ENCODE measurements at regions not wholly inside any gene's neighbourhood (a gene's known extent, or its start where the extent isn't known, plus 50 kb on each side); places are given as distances from the start of the nearest gene placed in this dataset.

DNA sequence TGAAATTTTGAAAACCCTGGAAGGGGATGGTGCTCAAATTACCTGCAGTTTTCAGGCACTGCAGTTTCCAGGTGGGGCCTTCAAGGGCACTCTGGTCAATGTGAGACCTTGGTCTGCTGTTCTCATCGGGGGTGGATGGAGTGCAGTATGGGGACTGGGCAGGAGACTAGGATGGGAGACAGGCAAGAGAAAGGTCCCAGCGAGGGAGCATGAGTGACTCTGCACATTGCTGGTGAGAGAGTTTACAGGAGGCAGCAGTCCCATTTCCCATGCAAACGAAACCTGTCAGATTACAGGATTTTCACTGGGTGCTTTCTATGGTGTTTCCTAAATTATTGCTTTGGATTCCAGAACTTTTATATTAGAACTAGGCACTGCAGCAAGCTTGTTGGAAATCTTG lies 73.5 kb upstream of the DTNBP1 start:
- no peak overlapping the region for H3K4me3 ChIP-seq
- no peak for TF ChIP-seq CTCF (IDR thresholded peaks at IDR 0.05; ENCODE audit: borderline replicate concordance)
- H3K27ac ChIP-seq (replicated peaks) = no peak overlapping the region
- no peak for DNase-seq
- intact Hi-C loops (cut with micrococcal nuclease) = no loop called here
- H3K4me1 ChIP-seq = peaks cover 10% of the 10 kb centered on the region
- no peaks in the 10 kb centered on the region for H3K36me3 ChIP-seq
- H3K27me3 ChIP-seq (ENCODE audit: low read depth) = no peaks in the 10 kb centered on the region
- no peaks in the 10 kb centered on the region for H3K9me3 ChIP-seq (replicated peaks)

GRCh38 chr6:15735567-15736265 lies 72.9 kb upstream of the DTNBP1 start:
- H3K36me3 ChIP-seq = no peaks in the 10 kb centered on the region
- no peaks in the 10 kb centered on the region for H3K9me3 ChIP-seq (replicated peaks)
- H3K27me3 ChIP-seq (ENCODE audit: low read depth) = no peaks in the 10 kb centered on the region
- no peak for TF ChIP-seq CTCF (IDR thresholded peaks at IDR 0.05; ENCODE audit: borderline replicate concordance)
- intact Hi-C loops (cut with micrococcal nuclease) = no loop called here
- H3K4me3 ChIP-seq = no peak overlapping the region
- no peak overlapping the region for H3K27ac ChIP-seq (replicated peaks)
- peaks cover 10% of the 10 kb centered on the region for H3K4me1 ChIP-seq
- DNase-seq = no peak

GRCh38 chr6:15734118-15734897 lies 71.5 kb upstream of the DTNBP1 start:
- no peak overlapping the region for H3K4me3 ChIP-seq
- intact Hi-C loops (cut with micrococcal nuclease) = no loop called here
- H3K9me3 ChIP-seq (replicated peaks) = no peaks in the 10 kb centered on the region
- no peak overlapping the region for H3K27ac ChIP-seq (replicated peaks)
- no peak for TF ChIP-seq CTCF (IDR thresholded peaks at IDR 0.05; ENCODE audit: borderline replicate concordance)
- H3K36me3 ChIP-seq = no peaks in the 10 kb centered on the region
- peaks cover 10% of the 10 kb centered on the region for H3K4me1 ChIP-seq
- no peak for DNase-seq
- no peaks in the 10 kb centered on the region for H3K27me3 ChIP-seq (ENCODE audit: low read depth)

- intact Hi-C loops (cut with micrococcal nuclease) = no loop called here
- H3K36me3 ChIP-seq = no peaks in the 10 kb centered on the region
- H3K27me3 ChIP-seq (ENCODE audit: low read depth) = no peaks in the 10 kb centered on the region
- H3K9me3 ChIP-seq (replicated peaks) = no peaks in the 10 kb centered on the region
- TF ChIP-seq CTCF (IDR thresholded peaks at IDR 0.05; ENCODE audit: borderline replicate concordance) = no peak
- no peak overlapping the region for H3K4me3 ChIP-seq
- DNase-seq = no peak
- no peak overlapping the region for H3K27ac ChIP-seq (replicated peaks)
- peaks cover 8% of the 10 kb centered on the region for H3K4me1 ChIP-seq
These were observed 68.1 kb upstream of the DTNBP1 start for GRCh38 chr6:15730922-15731321.

DNA sequence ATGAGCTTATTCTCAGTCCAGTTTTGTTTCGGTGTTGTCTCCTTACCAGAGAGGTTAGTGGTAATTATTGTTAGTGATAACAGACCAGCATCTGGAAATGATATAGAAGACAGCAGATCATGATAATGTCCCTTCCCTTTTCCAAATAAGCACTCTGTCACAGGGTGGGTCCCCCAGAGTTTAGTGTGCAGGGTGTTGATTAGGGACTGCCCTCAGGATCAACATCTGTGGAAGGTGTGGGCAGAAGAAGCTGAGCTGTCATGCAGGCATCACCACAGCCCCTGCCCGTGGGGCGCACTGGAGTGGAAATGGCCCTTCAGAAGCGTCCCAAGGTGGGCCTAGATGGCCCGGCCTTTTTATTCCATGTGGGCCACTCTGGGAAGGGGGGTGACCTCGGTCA lies 67.6 kb upstream of the DTNBP1 start:
- H3K9me3 ChIP-seq (replicated peaks) = no peaks in the 10 kb centered on the region
- no peak for DNase-seq
- no peaks in the 10 kb centered on the region for H3K36me3 ChIP-seq
- H3K4me1 ChIP-seq = peaks cover 4% of the 10 kb centered on the region
- H3K27ac ChIP-seq (replicated peaks) = no peak overlapping the region
- TF ChIP-seq CTCF (IDR thresholded peaks at IDR 0.05; ENCODE audit: borderline replicate concordance) = no peak
- intact Hi-C loops (cut with micrococcal nuclease) = no loop called here
- no peaks in the 10 kb centered on the region for H3K27me3 ChIP-seq (ENCODE audit: low read depth)
- no peak overlapping the region for H3K4me3 ChIP-seq
